ENCODE measurements at regions not wholly inside any gene's neighbourhood (a gene's known extent, or its start where the extent isn't known, plus 50 kb on each side); places are given as distances from the start of the nearest gene placed in this dataset.
A peak's percentile ranks its signal among the peaks of the same experiment; 100 is the strongest.

DNA sequence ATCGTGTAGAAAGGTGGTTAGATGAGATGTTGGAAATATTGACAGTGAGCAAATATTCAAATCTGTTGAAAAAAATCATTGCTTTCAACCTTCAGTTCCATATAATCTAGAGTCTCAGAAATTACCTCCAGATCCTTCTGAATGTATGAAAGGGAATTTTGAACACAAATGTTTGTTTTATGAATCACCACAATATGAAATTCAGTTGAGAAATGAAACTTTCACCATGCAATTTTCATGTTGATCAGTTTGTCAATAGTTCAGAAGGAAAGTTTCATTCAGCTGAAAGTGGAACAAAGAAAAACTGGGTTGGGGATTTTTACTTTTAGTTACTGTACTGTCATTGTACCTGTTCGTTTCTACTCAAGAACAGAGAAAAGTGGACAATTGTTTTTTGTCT lies 953.6 kb downstream of the SLC6A15 start:
- 34 to 43% methylated on average over 2 of the region's 2 CpGs for WGBS, 2 donors
- TF ChIP-seq, protein P1, sequence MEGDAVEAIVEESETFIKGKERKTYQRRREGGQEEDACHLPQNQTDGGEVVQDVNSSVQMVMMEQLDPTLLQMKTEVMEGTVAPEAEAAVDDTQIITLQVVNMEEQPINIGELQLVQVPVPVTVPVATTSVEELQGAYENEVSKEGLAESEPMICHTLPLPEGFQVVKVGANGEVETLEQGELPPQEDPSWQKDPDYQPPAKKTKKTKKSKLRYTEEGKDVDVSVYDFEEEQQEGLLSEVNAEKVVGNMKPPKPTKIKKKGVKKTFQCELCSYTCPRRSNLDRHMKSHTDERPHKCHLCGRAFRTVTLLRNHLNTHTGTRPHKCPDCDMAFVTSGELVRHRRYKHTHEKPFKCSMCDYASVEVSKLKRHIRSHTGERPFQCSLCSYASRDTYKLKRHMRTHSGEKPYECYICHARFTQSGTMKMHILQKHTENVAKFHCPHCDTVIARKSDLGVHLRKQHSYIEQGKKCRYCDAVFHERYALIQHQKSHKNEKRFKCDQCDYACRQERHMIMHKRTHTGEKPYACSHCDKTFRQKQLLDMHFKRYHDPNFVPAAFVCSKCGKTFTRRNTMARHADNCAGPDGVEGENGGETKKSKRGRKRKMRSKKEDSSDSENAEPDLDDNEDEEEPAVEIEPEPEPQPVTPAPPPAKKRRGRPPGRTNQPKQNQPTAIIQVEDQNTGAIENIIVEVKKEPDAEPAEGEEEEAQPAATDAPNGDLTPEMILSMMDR (IDR thresholded peaks at IDR 0.05): no peak
- Histone ChIP-seq H3K27ac (no peak overlapping the region), H3K36me3 (no peaks in the 10 kb centered on the region), H3K4me1 (no peaks in the 10 kb centered on the region), H3K4me3 (no peak overlapping the region), H3K27me3 (no peaks in the 10 kb centered on the region), H3K9me3 (no peaks in the 10 kb centered on the region)
- intact Hi-C loops (cut with DNase I): no loop called here
- no peak for ATAC-seq
- no peak for FAIRE-seq
- no peak for DNase-seq

DNA sequence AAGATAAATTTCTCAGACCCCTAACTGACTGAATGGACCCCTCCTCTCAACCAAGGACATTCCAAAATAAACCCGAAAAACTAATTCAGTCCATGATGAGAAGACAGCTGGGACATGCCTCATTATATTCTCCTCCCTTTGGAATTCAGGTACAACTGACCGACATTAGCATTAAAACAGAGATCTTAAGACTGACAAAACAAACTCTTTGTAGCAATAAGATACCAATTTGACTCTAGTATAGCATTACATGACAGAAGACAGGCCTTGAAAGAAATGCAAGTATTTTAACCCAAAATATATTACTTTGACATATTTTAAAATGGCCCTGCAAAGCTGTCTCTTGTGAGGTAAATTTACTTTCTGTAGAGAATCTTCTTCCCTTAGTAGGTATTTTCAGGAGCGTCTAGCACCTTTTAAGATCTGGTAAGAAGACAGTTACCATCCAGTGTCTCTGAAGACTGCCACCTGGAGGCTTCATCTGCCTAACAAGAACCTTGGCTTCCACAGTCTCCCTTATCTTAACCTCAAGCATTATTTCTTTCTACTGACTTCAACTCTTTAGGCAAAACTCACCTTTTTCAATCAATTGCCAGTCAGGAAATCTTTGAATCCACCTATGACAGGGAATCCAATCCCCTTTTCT lies 957.5 kb downstream of the SLC6A15 start:
- TF ChIP-seq, protein P1 (IDR thresholded peaks at IDR 0.05): no peak
- intact Hi-C loops (cut with DNase I): no loop called here
- ATAC-seq (no peak), DNase-seq (no peak), FAIRE-seq (no peak)
- Histone ChIP-seq H3K27me3 (no peaks in the 10 kb centered on the region), H3K4me3 (no peak overlapping the region), H3K9me3 (no peaks in the 10 kb centered on the region), H3K4me1 (no peaks in the 10 kb centered on the region), H3K27ac (no peak overlapping the region), H3K36me3 (no peaks in the 10 kb centered on the region)
- WGBS, 2 donors: 61 to 68% methylated on average over 3 of the region's 3 CpGs

DNA sequence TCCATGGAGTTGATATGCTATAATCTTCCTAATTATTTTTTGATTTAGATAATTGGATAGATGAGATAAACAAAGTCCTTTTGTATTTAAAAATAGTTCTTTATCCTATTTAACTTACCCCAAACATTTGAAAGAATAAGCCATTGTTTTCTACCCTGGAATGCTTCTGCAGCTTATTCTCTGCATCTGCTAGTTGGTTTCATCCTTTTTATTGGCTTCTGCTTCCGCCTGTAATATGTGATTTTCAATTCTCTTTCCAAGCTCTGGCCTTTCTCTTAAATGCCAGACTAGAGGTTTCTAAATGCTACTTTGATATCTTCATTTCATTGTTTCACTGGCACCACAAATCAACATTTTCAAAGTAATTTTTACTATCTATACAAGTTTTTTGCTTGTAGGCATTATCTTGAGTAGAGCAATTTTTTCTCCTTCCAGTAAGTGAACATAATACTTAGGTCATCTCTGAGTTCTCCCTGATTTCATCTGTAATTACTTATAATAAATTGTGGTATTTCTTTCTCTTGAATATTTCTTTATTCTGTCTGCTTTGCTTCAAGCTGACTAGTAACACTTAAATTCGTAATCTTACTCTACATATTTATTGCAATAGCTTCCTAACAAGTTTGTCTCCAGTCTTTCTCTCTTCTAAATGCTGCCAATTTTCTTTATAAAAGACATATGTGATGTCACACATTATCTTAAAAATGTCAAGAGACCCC lies 958.4 kb downstream of the SLC6A15 start:
- DNase-seq (no peak), ATAC-seq (no peak), FAIRE-seq (peak; percentile 9)
- intact Hi-C loops (cut with DNase I): no loop called here
- no peak overlapping the region for H3K27ac ChIP-seq
- H3K4me1 ChIP-seq: no peaks in the 10 kb centered on the region
- TF ChIP-seq, protein P1 (IDR thresholded peaks at IDR 0.05): no peak
- H3K36me3 ChIP-seq: no peaks in the 10 kb centered on the region
- no peaks in the 10 kb centered on the region for H3K9me3 ChIP-seq
- H3K4me3 ChIP-seq: no peak overlapping the region
- H3K27me3 ChIP-seq: no peaks in the 10 kb centered on the region
- WGBS, 2 donors: 84 to 90% methylated on average over 2 of the region's 2 CpGs

DNA sequence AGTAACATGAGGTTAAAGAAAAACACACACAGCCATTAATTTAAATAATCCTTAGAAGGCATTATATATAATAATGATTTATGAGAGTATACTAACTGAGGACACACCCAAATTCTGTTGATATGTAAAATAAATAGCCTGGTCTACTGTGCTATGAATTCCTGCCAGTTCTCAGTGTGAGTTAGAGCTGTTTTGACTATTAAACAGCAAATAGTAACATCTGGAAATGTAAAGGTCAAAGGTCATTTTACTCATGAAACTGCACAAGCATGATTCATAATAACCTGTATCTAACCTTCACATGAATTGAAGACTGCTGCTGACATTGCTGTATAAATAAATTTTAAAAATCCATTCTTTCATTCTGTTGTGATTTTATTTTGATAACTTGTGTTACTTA lies 966.7 kb downstream of the SLC6A15 start:
- TF ChIP-seq, protein P1 (IDR thresholded peaks at IDR 0.05): no peak
- FAIRE-seq: no peak
- Histone ChIP-seq H3K27me3 (no peaks in the 10 kb centered on the region), H3K36me3 (no peaks in the 10 kb centered on the region), H3K27ac (no peak overlapping the region), H3K4me3 (no peak overlapping the region), H3K9me3 (no peaks in the 10 kb centered on the region), H3K4me1 (peaks cover 0 to 6% (median 0%) of the 10 kb centered on the region in 3 donors)
- intact Hi-C loops (cut with DNase I): no loop called here
- ATAC-seq: peak; percentile 46 to 69 (median 65)
- DNase-seq: no peak

DNA sequence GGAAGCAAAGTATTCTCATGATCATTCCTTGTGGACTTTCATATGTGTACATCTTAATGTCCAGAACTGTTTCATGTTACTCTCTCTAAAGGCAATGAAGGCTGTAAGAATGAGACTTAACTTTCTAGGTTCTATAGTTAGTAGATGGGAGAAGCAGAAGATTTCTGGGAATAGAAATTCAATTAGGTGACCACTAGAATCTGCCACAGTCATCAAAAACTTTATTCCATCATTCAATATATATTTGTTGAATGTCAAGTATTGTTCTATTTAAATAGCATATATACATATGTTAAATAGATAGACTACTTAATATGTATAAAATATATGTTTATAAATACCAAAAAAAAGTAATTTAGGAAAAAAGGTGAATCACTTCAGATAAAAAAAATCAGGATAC lies 972.9 kb downstream of the SLC6A15 start:
- FAIRE-seq (no peak), DNase-seq (no peak), ATAC-seq (no peak)
- Histone ChIP-seq H3K4me3 (no peak overlapping the region), H3K27ac (no peak overlapping the region), H3K36me3 (no peaks in the 10 kb centered on the region), H3K9me3 (no peaks in the 10 kb centered on the region), H3K4me1 (no peaks in the 10 kb centered on the region), H3K27me3 (no peaks in the 10 kb centered on the region)
- intact Hi-C loops (cut with DNase I): no loop called here
- TF ChIP-seq, protein P1 (IDR thresholded peaks at IDR 0.05): no peak

Measured in pancreas (tissue), 10 donors.